ENCODE measurements at regions not wholly inside any gene's neighbourhood (a gene's known extent, or its start where the extent isn't known, plus 50 kb on each side); places are given as distances from the start of the nearest gene placed in this dataset.

DNA sequence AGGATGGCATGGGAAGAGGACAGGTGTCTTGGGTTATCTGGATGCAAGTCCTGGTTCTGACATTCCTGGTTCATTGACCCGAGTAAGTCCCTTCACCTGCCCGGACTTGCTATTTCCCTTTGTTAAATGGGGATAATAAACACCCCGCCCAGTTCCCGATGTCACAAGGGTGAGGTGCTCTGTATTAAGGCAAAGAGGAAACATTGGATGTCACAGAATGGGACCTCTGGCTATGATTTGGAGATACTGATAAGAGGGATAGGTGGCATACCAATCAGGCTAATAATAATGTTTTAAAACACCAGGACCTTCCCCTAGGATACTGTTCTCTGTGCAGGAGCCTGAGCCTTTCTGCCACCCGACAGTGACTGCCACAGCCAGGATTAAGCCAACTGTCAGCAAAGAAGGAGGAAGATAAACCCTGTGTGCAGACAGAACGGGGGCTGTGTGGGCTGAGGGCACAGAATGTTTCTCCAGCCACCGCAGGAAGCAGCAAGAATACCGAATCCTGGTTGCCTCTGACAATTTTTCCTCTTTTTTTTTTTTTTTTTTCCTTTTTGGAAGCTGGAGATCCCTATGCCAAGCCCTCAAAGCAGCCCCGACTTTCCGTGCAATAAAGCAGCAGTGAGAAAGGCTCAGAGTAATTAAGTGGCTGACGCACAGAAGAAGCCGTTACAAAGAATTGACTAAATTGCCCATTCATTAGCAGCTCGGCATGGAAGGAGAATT lies 336.6 kb downstream of the SMAD2 start:
- no peak for DNase-seq

DNA sequence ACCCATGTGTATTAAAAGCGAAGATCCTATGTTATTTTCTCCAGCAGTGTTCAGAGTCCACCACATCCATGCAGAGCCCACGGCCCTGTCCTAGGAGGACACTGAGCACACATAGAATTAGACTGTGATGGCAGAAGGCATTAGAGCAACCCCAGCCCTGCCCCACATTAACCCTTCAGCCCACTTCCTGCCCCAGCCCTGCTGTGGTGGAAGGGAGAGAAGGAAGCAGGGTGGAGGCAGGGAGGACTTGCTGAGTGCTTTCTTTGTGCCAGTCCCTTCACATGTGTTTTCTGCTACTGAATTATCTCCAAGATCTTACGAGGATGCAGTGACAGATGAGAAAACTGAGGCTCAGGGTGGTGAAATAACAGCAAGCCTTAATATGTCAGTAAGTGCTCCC lies 339.0 kb downstream of the SMAD2 start:
- no peak for DNase-seq

DNA sequence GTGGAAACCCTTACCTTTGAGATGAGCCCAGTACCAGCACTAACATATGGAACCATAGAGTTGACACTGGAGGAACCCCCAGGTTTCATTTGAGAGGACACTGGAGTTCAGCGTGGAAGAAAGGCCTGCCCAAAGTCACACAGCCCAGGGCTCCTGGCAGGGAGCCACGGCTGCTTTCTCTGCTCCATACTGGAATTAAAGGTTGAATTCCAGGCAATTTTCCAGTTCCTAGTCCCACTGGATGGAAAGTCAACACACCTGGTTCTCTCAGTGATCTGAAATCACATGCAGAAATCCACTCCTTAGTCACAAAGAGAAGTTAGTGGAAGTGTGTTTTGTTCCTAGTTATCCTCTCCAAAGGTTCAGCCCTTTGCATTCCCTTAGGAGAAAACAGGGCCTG lies 336.1 kb upstream of the SKOR2 start:
- DNase-seq: no peak

DNA sequence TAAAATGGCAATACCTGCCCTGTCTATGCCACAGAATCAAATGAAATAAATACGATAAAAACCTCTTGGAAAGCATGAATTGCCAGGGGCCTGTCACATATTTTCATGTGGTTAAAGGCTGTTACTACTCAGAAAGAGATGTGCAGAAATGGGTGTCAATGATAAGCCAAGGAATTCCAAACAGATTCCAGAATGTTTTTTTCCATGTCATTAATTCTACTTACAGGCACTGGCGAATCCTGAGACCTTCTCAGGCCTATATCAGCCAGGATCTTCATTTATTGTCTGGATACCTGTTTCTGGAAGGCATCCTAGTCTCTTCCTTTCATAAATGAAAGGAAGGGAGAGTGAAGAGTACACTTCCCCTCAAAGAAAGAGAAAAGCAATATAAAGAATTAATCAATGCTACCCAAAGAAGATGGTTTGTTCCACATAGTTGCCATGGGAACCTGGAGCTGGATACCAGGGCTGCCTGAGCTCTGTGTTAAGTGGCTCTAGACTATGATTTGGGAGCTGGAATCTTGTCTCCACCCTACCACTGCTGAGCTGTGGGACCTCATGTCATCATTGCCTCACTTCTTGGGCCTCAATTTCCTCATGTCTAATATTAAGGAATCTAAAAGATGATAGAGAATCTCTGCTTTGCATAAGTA lies 335.1 kb upstream of the SKOR2 start:
- no peak for DNase-seq

DNA sequence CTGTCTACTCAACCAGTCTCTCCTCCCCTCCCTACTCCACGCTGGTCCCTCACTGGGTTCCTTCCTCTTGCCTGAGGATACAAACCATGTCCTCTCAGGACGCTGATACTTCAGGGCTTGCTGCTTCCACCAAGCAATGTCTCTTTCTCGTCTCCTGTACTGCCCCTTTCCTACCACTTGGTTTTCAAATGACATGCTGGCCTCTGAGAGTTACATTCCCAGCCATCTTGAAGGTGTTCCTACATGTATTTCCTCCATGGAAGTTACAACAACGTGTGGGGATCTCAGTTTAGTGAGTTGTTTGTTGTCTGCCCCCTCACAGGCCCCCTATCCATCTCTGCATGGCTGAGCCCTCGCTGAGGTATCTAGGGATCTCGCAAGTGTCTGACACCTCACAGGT lies 334.5 kb upstream of the SKOR2 start:
- no peak for DNase-seq

DNA sequence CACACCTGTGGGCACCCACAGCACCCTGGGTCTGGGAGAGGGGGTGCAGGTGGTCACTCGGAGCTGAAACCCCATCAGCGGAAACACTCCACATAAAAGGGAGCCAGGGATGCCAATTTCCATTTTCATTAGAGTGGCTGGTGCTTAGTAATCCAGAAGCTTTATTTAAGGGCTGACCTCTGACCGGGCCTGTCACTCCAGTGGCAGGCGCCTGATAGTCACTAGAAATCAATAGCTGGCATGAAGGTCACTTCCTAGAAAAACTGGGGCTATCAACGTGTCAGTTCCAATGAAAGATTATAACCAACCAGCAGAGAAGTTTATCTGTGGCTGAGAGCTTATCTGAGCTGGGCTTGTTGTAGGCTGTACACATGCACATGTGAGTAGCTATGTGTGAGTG lies 333.7 kb upstream of the SKOR2 start:
- DNase-seq: no peak

DNA sequence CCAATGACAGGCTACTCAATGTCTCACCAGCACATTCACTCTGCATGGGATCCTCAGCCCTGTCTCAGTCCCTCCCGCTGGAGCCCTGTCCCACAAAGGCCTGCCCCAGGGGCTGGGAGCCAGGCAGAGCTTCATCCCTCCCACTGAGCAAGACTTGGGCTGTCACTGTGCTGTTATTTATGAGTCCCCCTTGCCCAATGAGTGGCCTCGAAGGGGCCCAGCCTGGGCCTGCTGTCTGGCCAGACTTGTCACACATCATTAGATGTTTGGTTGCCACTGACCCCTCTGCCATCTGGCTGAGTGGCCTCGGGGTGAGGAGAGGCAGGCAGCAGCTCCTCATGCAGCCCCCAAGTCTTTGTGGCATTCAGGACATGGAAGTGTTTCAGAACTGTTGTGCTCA lies 330.6 kb upstream of the SKOR2 start:
- DNase-seq: no peak

DNA sequence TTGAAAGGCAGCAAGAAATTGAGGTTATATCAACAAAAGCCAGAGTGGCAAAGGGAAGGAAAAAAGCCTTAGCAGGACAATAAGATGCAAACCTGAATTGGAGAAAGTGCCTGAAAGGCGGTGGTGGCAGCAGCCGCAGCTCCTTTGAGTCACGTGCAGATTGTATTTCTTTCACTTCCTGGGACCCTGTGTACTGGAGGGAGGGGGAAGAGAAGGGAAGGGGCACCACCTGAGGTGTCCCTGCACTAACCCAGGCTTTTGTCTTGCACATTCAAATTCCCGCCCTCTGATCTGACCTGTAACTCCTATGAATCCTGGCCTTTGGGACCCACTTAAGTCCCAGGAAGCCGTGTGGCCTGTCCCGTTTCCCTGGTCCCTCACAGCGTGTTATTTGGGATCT lies 326.1 kb upstream of the SKOR2 start:
- DNase-seq: no peak

DNA sequence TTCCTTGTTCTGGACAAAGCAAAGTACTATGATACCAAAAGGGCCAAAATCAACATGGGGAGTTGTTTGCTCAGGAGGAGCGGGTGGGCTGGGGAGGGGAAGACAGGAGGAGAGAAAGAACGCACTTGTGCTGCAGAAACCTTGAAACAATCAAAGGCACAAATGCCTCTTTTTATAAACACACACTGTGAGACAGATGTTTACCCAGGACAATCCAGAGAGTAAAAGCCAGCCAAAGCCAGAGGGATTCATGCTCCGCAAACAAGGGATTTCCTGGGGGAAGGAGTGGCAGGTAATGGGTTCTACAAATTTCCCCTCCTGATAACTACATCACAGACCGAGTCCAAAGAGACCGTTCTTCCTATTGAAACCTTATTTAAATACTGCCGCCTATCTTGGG lies 323.5 kb upstream of the SKOR2 start:
- peak; percentile 82 for DNase-seq

DNA sequence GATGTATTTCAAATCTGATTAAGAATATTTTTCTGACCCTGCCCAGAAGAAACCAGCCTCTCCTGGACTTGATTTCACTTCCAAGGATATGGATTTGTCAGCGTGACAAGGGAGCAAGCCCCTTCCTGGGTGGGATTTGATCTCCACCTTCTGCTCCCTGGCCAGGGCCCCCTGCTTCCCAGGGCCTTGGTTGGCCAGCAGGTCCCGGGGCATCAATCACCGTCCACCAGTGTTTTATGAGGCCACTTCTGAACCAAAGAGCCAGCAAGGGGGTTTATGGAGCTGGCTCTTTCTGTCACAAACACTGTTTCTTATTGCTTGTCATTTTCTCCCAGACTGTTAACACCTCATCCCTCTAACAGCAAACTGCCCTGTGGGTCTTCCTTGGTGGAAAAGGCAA lies 320.5 kb upstream of the SKOR2 start:
- DNase-seq: no peak

DNA sequence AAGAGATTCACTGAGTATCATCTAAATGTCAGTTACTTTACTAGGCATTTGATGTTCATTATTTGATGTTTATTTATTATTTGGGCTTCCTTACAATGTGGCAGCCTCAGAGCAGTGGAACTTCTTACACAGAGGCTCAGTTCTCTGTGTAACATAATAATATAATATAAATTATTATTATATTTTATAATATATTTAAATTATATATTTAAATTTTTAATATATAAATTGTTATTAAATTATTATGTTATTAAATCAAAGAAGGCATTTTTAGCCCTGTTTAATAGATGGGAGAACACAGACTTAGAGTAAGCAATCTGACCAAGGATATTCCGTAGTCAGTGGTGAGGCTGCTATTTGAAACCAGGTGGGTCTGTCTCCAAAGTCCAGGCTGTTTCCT lies 315.3 kb upstream of the SKOR2 start:
- DNase-seq: no peak

DNA sequence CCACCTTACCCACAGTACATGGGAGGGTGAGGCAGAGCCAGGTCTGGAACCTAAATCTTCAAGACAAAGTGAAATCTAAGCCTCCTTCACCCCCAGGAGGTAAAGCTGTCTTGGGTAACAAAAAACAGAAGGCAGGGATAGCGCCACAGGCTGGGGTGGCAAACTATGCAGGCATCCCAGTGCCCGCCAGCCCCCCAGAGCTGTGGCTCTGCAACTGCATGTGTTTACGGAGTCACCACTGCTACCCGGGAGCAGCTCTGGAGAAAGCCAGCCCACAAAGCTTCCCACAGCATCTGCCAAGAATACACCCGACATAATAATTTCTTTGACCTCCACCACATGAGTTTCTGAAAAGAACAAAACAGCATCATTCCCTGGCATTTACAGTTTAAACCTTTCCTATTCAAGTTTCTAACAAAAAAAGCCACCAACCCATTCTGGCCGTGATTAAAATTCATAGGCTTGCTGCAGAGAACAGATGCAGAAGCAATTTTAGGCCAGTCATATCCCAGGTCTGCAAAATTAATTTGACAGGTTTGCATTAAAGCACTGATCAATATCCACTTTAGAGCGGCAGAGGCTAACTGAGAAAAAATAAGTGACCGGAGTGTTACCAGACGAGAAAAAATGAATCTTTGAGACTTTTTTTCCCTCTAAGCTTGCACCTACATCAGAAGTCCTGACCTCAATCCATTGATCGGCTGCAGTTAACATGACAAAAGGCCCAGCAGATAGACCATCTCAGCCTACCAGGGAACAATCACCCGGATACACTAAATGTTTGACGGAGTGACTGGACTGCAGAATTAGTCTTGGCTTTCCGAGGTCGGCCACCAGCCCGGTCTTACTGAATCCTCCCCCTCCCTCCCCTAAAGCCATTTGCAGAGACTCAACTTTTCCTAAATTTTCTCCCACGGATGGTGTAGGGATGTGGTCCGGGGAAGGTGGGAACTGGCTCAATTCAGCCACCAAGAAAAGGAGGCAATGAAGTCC lies 309.6 kb upstream of the SKOR2 start:
- DNase-seq: no peak

DNA sequence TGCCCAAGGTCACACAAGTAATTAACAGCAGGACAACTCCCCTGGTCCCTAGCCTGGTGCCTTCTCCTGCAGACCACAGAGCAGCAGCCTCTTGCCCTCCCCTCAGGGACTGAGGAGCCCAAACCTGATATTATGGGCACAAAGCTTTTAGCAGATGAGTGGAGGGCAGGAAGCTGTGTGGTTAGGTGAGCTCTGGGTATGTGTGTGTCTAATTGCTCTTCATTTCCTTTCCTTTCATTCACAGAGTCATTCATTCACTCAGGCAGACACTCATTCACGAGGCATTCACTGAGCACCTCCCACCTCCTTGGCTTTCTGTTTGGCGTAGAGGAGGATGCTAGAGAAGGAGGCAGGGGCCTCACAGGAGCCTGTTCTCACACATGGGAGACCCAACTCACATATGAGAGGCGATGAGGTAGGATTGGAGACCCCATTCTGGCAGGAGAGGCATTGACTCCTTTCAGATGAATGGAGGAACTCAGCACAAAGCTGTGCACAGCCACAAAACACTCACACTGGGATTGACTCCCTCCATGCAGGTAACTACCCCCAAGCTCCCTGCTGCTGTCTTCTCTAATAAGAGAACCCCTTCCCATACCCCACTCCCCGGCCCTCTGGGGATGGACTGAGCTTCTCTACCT lies 306.8 kb upstream of the SKOR2 start:
- DNase-seq: no peak

DNA sequence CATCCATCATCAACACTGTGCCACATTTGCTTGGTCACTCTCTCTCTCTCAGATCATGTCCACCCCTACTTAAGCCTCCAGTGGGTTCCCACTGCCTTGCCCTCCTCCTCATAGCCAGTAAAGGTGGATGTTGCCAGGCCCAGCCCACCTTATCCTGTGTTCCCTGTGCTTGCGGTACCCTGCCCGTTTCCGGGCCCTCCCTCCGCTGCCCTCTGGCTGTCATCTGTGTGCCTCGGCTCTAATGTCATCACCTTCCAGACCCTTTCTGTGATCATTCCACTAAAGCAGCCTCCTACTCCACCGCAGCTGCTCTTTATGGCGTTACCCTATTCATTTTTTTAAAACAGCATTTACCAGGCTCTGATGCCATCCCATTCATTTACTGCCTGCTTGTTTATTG lies 305.7 kb upstream of the SKOR2 start:
- no peak for DNase-seq

DNA sequence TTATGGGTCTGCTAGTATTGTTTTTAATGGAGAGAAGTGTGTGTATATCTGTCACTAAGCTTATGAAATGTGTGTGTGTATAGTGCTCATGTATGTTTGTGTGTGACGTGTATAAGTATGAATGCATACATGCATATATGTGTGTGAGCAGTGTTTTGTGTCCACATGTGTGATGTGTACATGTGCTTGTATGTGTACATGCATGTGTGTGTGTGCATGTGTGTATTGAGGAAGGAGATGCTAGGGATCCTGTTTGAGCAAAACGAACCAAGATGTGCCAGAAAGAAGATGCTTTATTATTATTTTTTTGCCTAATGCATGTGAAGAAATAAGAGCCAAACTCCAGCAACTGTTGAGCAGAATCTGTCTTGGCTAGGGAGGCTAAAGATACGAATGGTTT lies 301.3 kb upstream of the SKOR2 start:
- DNase-seq: no peak

DNA sequence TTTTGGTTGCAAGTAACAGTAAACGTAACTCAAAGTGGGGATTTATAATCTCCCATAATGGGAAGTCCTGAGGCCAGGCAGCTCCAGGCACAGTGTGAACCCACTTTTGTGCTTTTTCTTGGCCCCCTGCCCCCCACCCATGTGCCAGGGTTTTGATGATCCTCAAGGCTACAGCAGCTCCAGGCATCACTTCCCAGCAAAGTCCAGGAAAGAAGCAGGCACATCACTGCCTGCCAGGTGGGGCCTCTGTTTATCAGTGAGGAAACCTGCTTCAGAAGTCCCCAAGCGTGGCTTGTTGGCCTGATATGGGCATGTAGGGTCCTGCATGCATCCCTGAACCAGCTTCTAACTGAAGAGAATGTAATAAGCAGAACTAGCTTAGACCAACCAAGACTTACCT lies 299.2 kb upstream of the SKOR2 start:
- DNase-seq: no peak

DNA sequence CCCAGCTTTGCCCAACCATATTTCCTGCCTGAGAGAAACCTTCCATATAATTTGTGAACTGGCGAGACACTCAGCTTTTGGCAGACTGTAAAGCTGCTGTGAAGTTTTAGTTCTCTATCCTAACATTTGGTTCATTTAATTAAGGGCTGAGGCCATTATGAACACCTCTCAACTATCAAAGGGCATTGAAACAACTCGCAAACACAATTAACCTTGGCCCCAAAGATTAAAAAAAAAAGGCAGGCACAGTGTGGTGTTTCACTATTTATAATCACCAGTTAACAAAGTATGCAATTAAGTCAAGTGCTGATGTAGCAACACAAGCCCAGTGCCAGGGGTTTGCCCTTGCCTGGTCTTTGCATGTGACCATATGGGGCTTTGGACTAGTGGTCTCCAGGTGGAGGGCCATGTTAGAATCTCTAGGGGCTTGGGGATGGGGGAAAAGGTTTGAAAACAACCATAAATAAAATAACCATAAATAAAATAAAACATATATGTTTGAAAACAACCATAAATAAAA lies 297.6 kb upstream of the SKOR2 start:
- DNase-seq: no peak

DNA sequence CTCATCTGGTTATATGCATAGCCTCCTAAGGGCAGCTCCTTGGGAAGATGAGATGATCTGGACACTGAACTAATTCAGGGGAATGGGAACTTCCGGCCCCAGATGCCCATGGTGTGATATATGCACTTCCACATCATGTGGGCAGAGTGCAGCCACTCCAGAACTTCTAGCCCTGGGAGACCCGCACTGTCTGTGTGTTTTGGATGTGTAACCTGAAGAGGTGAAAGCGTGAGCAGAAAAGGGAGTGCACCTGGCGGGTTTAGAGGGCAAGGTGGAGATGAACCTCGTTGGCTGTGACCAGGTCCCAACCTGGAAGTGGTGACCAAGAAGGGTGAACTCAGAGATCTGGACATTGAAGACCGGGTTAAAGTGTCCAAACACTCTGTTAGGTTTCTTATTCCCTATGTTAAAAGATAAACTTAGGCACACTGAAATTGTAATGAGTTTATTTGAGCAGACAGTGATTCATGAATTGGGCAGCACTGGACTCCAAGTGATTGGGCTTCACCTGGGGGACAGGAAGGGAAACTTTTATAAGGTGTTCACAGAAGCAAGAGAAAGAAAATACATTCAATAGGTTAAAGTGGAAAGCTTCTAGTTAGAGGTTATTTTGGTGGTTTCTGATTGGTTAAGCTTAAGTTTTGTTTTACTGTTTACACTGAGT lies 296.2 kb upstream of the SKOR2 start:
- DNase-seq: no peak

DNA sequence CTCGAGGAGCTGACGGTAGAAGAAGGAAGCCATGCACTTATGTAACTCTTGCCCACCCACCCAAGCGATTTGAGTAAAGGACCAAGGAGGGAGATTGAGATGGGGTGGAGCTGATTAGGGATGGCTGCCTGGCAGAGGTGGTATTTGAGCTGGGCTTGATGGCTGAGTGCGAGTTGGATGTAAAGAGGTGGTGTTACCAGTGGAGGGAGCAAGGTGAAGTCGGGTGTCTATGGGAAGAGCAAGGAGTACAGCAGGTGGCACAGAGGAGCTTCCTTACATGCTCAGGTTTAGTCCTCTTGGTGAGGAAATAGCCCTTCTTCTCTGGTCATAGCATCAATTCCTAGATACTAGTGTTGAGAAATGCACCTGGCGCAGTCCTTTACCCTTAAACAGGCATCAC lies 294.2 kb upstream of the SKOR2 start:
- no peak for DNase-seq

DNA sequence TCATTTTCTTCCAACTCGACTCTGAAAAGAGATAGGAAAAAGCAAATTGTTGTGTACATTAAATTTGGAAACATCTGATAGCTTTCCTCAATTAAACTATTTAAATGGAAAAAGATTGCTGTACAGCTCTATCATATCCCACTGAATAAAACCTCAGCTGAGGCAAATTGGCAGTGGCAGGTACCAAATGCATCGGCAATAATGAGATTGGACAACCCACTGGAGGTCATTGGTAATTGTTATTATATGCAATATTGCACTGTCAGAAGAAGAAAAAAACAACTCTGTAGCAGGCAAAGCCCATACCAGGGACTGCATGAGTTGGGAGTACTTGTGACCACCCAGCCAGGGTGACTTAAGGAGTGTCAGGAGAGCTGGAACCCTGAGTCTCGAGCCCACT lies 291.6 kb upstream of the SKOR2 start:
- DNase-seq: no peak

DNA sequence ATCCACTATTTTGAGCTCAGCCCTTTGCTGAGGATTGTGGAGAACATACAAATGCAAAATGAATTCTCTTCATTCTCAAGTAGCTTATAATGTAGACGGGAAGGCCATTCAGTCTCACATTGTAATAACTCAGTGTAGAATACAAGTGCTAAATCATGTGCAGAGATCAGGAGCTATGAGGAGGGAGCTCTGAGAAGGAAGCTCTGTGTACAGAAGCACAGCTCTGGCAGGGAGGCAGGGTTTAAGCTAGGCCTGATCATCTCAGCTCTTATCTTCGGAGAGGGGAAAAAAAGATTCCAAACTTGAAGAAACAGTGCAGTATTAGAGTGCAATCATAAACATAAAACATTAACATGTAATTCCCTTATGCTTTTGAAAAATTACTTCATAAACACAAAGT lies 291.1 kb upstream of the SKOR2 start:
- no peak for DNase-seq

DNA sequence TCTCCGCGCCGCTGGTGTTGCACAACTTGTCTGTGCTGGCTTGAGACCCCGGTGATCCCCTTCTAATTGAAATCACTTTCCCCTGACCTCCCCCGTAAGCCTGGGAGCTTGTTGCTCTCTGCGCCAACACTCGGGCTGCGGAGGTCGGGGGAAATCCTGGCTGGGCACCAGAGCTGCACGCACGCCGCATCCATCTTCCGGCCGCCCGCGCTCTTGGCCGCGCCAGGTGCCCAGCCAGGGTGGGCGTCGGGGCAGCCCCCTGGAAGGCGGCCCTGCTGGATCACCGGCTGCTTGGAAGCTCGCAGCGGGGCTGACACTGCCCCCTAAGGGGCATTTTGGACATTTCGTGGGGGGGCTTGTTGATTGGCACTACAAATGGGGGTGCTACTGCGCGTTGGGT lies 280.3 kb upstream of the SKOR2 start:
- no peak for DNase-seq

DNA sequence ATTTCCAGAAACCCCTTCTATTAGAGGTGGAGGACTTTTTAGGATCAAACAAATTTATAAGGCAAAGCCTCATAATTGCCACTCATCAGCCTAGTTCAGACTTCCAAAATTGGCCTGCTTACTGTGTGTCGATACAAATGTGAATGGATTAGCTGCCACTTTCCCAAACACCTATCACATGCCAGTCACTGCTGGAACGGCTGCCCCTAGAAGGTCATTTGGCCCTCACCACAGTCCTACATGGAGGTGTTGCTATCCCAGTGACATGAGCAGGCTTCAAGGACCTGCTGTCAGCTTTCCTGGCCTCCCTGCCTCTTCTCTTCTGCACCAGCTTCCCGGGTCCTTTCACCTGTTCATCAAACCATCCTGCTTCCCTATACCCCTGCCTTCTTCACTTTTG lies 279.2 kb upstream of the SKOR2 start:
- no peak for DNase-seq
